ENCODE measurements at regions not wholly inside any gene's neighbourhood (a gene's known extent, or its start where the extent isn't known, plus 50 kb on each side); places are given as distances from the start of the nearest gene placed in this dataset.

GRCh38 chr10:124236136-124236535 is 142.7 kb upstream of the CHST15 start:
- Histone ChIP-seq H3K9me3 (ENCODE audit: low read depth) (no peaks in the 10 kb centered on the region), H3K4me3 (no peak overlapping the region), H3K79me2 (ENCODE audit: low read depth) (no peaks in the 10 kb centered on the region), H3K27ac (no peak overlapping the region), H3K27me3 (no peaks in the 10 kb centered on the region), H3K4me1 (peaks cover 7% of the 10 kb centered on the region), H3K4me2 (no peak overlapping the region), H3K36me3 (no peaks in the 10 kb centered on the region), H3F3A (ENCODE audit: low read depth) (peaks cover 6% of the 10 kb centered on the region), H3K9ac (no peak overlapping the region), H4K20me1 (ENCODE audit: low read depth) (no peaks in the 10 kb centered on the region), H2AFZ (replicated peaks) (no peak overlapping the region)
- no peaks in the 10 kb centered on the region for H3K36me3 Mint-ChIP-seq
- no peak overlapping the region for H3K4me3 Mint-ChIP-seq
- H3K27ac Mint-ChIP-seq, result no peak overlapping the region
- no peak for TF ChIP-seq EZH2phosphoT487 (IDR thresholded peaks at IDR 0.05)
- no peak for TF ChIP-seq CTCF (IDR thresholded peaks at IDR 0.05)
- no peak for TF ChIP-seq EZH2 (IDR thresholded peaks at IDR 0.05)
- peaks cover under 1% of the 10 kb centered on the region for H3K9me3 Mint-ChIP-seq
- H3K27me3 Mint-ChIP-seq (ENCODE audit: insufficient read depth, low read depth), result peaks cover 13% of the 10 kb centered on the region
- peaks cover 12% of the 10 kb centered on the region for H3K4me1 Mint-ChIP-seq
- DNase-seq (ENCODE audit: low spot score), result no peak

- TF ChIP-seq EZH2phosphoT487 (IDR thresholded peaks at IDR 0.05), result no peak
- Histone ChIP-seq H3F3A (ENCODE audit: low read depth) (no peaks in the 10 kb centered on the region), H3K79me2 (ENCODE audit: low read depth) (no peaks in the 10 kb centered on the region), H3K4me1 (no peaks in the 10 kb centered on the region), H3K9ac (no peak overlapping the region), H3K4me2 (no peak overlapping the region), H4K20me1 (ENCODE audit: low read depth) (no peaks in the 10 kb centered on the region), H3K27me3 (no peaks in the 10 kb centered on the region), H2AFZ (replicated peaks) (no peak overlapping the region), H3K4me3 (no peak overlapping the region), H3K27ac (no peak overlapping the region), H3K9me3 (ENCODE audit: low read depth) (no peaks in the 10 kb centered on the region), H3K36me3 (no peaks in the 10 kb centered on the region)
- H3K9me3 Mint-ChIP-seq, result peaks cover 9% of the 10 kb centered on the region
- peaks cover 16% of the 10 kb centered on the region for H3K27me3 Mint-ChIP-seq (ENCODE audit: insufficient read depth, low read depth)
- DNase-seq (ENCODE audit: low spot score), result no peak
- peaks cover 3% of the 10 kb centered on the region for H3K4me1 Mint-ChIP-seq
- no peaks in the 10 kb centered on the region for H3K36me3 Mint-ChIP-seq
- no peak overlapping the region for H3K4me3 Mint-ChIP-seq
- peak overlapping the region; percentile 31 for H3K27ac Mint-ChIP-seq
Measured at GRCh38 chr10:124235232-124235631, 141.8 kb upstream of the CHST15 start.

GRCh38 chr10:124233546-124234138 is 140.2 kb upstream of the CHST15 start:
- Mint-ChIP-seq H3K27me3 (ENCODE audit: insufficient read depth, low read depth) (peaks cover 17% of the 10 kb centered on the region), H3K4me3 (no peak overlapping the region), H3K9me3 (peaks cover 25% of the 10 kb centered on the region), H3K4me1 (no peaks in the 10 kb centered on the region), H3K27ac (no peak overlapping the region), H3K36me3 (no peaks in the 10 kb centered on the region)
- Histone ChIP-seq H3K27me3 (no peaks in the 10 kb centered on the region), H3K9ac (no peak overlapping the region), H3F3A (ENCODE audit: low read depth) (no peaks in the 10 kb centered on the region), H3K79me2 (ENCODE audit: low read depth) (no peaks in the 10 kb centered on the region), H3K4me3 (no peak overlapping the region), H3K4me2 (no peak overlapping the region), H3K9me3 (ENCODE audit: low read depth) (no peaks in the 10 kb centered on the region), H2AFZ (replicated peaks) (no peak overlapping the region), H4K20me1 (ENCODE audit: low read depth) (no peaks in the 10 kb centered on the region), H3K27ac (no peak overlapping the region), H3K36me3 (no peaks in the 10 kb centered on the region), H3K4me1 (no peaks in the 10 kb centered on the region)
- no peak for DNase-seq (ENCODE audit: low spot score)
- TF ChIP-seq EZH2 (IDR thresholded peaks at IDR 0.05) (no peak), EZH2phosphoT487 (IDR thresholded peaks at IDR 0.05) (no peak), CTCF (IDR thresholded peaks at IDR 0.05) (no peak)

- Mint-ChIP-seq H3K9me3 (peaks cover 30% of the 10 kb centered on the region), H3K4me1 (no peaks in the 10 kb centered on the region), H3K4me3 (no peak overlapping the region), H3K27me3 (ENCODE audit: insufficient read depth, low read depth) (peaks cover 17% of the 10 kb centered on the region), H3K27ac (no peak overlapping the region), H3K36me3 (no peaks in the 10 kb centered on the region)
- Histone ChIP-seq H3K4me1 (no peaks in the 10 kb centered on the region), H3K4me3 (no peak overlapping the region), H3K79me2 (ENCODE audit: low read depth) (no peaks in the 10 kb centered on the region), H3K9me3 (ENCODE audit: low read depth) (no peaks in the 10 kb centered on the region), H3K27ac (no peak overlapping the region), H4K20me1 (ENCODE audit: low read depth) (no peaks in the 10 kb centered on the region), H2AFZ (replicated peaks) (no peak overlapping the region), H3K9ac (no peak overlapping the region), H3K27me3 (no peaks in the 10 kb centered on the region), H3K4me2 (no peak overlapping the region), H3K36me3 (no peaks in the 10 kb centered on the region), H3F3A (ENCODE audit: low read depth) (peaks cover under 1% of the 10 kb centered on the region)
- no peak for DNase-seq (ENCODE audit: low spot score)
- no peak for TF ChIP-seq EZH2 (IDR thresholded peaks at IDR 0.05)
- TF ChIP-seq CTCF (IDR thresholded peaks at IDR 0.05), result no peak
- TF ChIP-seq EZH2phosphoT487 (IDR thresholded peaks at IDR 0.05), result no peak
Measured at GRCh38 chr10:124232686-124233545, 139.5 kb upstream of the CHST15 start.
